Suprapubic skin (tissue), 4 donors: ENCODE measurements at regions not wholly inside any gene's neighbourhood (a gene's known extent, or its start where the extent isn't known, plus 50 kb on each side); places are given as distances from the start of the nearest gene placed in this dataset.

Source experiments
- DNase-seq, 2 donors: peaks; one replicate each; pipeline ENCODE4 v3.0.0-alpha.2; 2019; ENCODE audit warnings: low spot score in 2 of 2
- H3K27ac ChIP-seq: fragments of 200-600 bp; sonication (generic); one replicate; pipeline ENCODE4 v1.5.1; 2019
- H3K27me3 ChIP-seq: fragments of 200-600 bp; sonication (generic); one replicate; pipeline ENCODE4 v1.5.1; 2019
- H3K36me3 ChIP-seq: fragments of 200-600 bp; sonication (generic); one replicate; pipeline ENCODE4 v1.5.1; 2019
- H3K4me1 ChIP-seq: fragments of 200-600 bp; sonication (generic); one replicate; pipeline ENCODE4 v1.5.1; 2019
- H3K4me3 ChIP-seq: fragments of 200-600 bp; sonication (generic); one replicate; pipeline ENCODE4 v1.5.1; 2019; ENCODE audit warnings: mild to moderate bottlenecking
- H3K9me3 ChIP-seq: fragments of 200-600 bp; sonication (generic); one replicate; pipeline ENCODE4 v1.5.1; 2019
- CTCF ChIP-seq, 2 donors: fragments of 200-600 bp in 1 of 2; fragments of 450-650 bp in 1 of 2; sonication (generic) in 1 of 2; IDR thresholded peaks; one replicate each; pipeline ENCODE4 v1.5.1; 2016 to 2019; ENCODE audit warnings: antibody characterized with exemption in 2 of 2, mild to moderate bottlenecking in 1 of 2, moderate library complexity in 1 of 2
- EP300 ChIP-seq: sonication (generic); formaldehyde crosslinking; IDR thresholded peaks from one replicate; pipeline ENCODE4 v1.6.1; 2017; ENCODE audit warnings: antibody characterized with exemption
- POLR2A ChIP-seq, 2 donors: fragments of 450-650 bp; IDR thresholded peaks; one replicate each; pipeline ENCODE4 v1.6.1; 2017; ENCODE audit warnings: antibody characterized with exemption in 2 of 2, mild to moderate bottlenecking in 2 of 2, moderate library complexity in 2 of 2
- POLR2AphosphoS5 ChIP-seq, 3 donors: sonication (generic); formaldehyde crosslinking; IDR thresholded peaks; one replicate each; pipeline ENCODE4 v1.6.1; 2017; ENCODE audit warnings: antibody characterized with exemption in 3 of 3
- WGBS: methylation state at CpG from one replicate; pipeline ENCODE4 v1.1.5; 2018; 5-methylcytosine and 5-hydroxymethylcytosine counted together

DNA sequence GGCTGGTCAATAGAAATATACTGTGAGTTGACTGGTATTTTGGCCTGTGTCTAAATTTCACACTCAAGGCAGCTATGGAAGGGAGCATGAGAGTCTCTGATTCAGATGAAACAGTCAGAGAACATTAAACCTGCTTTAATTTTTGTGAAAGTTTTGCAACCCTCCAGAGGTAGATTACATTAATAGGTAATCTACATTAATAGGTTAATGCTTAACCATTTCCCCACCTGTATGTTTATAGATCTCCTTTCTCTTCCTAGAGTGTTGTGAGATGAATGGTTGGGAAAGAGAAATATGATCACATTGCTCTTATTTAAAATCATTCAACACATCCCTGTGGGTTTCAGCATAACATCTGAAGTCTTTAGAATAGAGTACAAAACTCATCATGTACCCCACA is 586.9 kb upstream of the DPPA4 start:
- TF ChIP-seq POLR2A (IDR thresholded peaks at IDR 0.05) = no peak
- TF ChIP-seq POLR2AphosphoS5 (IDR thresholded peaks at IDR 0.05) = no peak
- no peak for TF ChIP-seq CTCF (IDR thresholded peaks at IDR 0.05)
- TF ChIP-seq EP300 = no peak
- Histone ChIP-seq H3K36me3 (no peaks in the 10 kb centered on the region), H3K27me3 (no peaks in the 10 kb centered on the region), H3K4me1 (no peaks in the 10 kb centered on the region), H3K9me3 (no peaks in the 10 kb centered on the region), H3K27ac (no peak overlapping the region), H3K4me3 (no peak overlapping the region)
- no peak for DNase-seq

DNA sequence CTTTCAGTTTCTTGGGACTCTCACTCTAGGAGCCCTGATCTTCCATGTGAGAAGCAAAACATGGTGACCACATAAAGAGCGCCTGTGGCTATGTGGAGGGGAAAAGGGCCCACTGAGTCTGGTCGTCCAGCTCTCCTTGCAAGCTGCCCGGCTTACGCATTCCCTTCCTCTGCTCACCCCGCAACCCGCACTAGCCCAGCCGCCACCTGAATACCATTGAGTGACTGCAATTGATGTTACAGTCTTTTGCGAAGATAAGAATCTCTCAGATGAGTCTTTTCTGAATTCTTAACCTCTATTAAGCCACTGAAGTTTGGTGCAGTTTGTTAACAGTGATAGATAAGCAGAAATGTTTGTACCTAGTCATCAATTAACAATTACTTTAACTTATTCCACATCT is 589.0 kb upstream of the DPPA4 start:
- Histone ChIP-seq H3K27ac (no peak overlapping the region), H3K9me3 (no peaks in the 10 kb centered on the region), H3K4me3 (no peak overlapping the region), H3K4me1 (no peaks in the 10 kb centered on the region), H3K36me3 (no peaks in the 10 kb centered on the region), H3K27me3 (no peaks in the 10 kb centered on the region)
- 94% methylated on average over 8 of the region's 8 CpGs for WGBS
- TF ChIP-seq POLR2AphosphoS5 (IDR thresholded peaks at IDR 0.05) (no peak), CTCF (IDR thresholded peaks at IDR 0.05) (no peak), POLR2A (IDR thresholded peaks at IDR 0.05) (no peak), EP300 (no peak)
- no peak for DNase-seq

DNA sequence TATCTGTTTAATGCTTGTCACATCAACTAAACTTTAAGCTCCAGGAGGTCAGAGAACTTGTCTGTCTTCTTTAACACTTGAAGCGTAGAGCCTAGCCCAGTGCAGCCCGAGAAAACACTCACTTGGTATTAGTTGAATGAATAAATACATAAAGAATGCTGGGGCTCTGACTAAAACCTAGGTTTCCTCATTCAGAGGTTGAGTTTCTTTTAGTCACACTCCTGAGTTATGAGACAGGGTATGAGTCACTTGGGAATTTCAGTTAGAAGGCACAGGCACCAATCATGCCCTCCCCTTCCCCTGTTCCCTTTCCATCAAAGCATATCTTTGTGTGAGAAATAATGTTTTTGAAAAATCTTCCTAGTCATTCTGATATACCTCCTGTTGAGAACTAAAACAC is 589.8 kb upstream of the DPPA4 start:
- no peaks in the 10 kb centered on the region for H3K27me3 ChIP-seq
- no peaks in the 10 kb centered on the region for H3K9me3 ChIP-seq
- no peak for DNase-seq
- H3K36me3 ChIP-seq = no peaks in the 10 kb centered on the region
- H3K4me3 ChIP-seq = no peak overlapping the region
- 60% methylated on average over 2 of the region's 2 CpGs for WGBS
- no peaks in the 10 kb centered on the region for H3K4me1 ChIP-seq
- no peak for TF ChIP-seq EP300
- TF ChIP-seq CTCF (IDR thresholded peaks at IDR 0.05) = no peak
- TF ChIP-seq POLR2A (IDR thresholded peaks at IDR 0.05) = no peak
- no peak for TF ChIP-seq POLR2AphosphoS5 (IDR thresholded peaks at IDR 0.05)
- H3K27ac ChIP-seq = no peak overlapping the region

DNA sequence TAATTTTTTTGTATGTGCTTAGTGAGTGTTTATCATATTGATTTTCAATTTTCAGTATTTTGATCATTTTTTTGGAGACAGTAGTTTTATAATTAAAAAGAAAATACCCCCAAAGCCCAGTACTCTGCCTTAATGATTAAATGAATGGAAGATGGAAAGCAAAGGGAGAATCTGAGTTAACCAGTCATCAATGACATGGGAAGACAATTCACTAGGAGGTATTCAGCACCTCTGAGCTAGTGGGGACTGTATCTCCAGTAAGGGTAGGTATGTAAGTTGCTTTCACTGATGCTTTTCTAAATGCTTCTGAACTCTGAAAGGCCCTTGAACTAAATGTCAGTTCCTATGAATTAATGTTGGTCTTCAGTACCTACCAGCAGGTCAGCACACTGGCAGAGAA is 590.4 kb upstream of the DPPA4 start:
- no peak for DNase-seq

GRCh38 chr3:109930582-109930981 is 593.2 kb upstream of the DPPA4 start:
- Histone ChIP-seq H3K9me3 (no peaks in the 10 kb centered on the region), H3K4me3 (no peak overlapping the region), H3K27me3 (no peaks in the 10 kb centered on the region), H3K4me1 (no peaks in the 10 kb centered on the region), H3K27ac (no peak overlapping the region), H3K36me3 (no peaks in the 10 kb centered on the region)
- no peak for DNase-seq
- TF ChIP-seq CTCF (IDR thresholded peaks at IDR 0.05) = no peak
- TF ChIP-seq EP300 = no peak
- no peak for TF ChIP-seq POLR2AphosphoS5 (IDR thresholded peaks at IDR 0.05)
- TF ChIP-seq POLR2A (IDR thresholded peaks at IDR 0.05) = no peak
- 59% methylated on average over 3 of the region's 3 CpGs for WGBS

More for the DNA sequence above, 590.4 kb upstream of the DPPA4 start:
- Histone ChIP-seq H3K9me3 (no peaks in the 10 kb centered on the region), H3K36me3 (no peaks in the 10 kb centered on the region), H3K4me1 (no peaks in the 10 kb centered on the region), H3K4me3 (no peak overlapping the region), H3K27me3 (no peaks in the 10 kb centered on the region), H3K27ac (no peak overlapping the region)
- no peak for TF ChIP-seq POLR2A (IDR thresholded peaks at IDR 0.05)
- no peak for TF ChIP-seq CTCF (IDR thresholded peaks at IDR 0.05)
- TF ChIP-seq EP300 = no peak
- no peak for TF ChIP-seq POLR2AphosphoS5 (IDR thresholded peaks at IDR 0.05)
